Activated CD8-positive, alpha-beta memory T cell treated with anti-CD3 and anti-CD28 coated beads for 36 hours (primary cell): ENCODE measurements at regions not wholly inside any gene's neighbourhood (a gene's known extent, or its start where the extent isn't known, plus 50 kb on each side); places are given as distances from the start of the nearest gene placed in this dataset.

Experiments
- CTCF ChIA-PET: fragments of 350-600 bp; sonication (Branson Sonifier 250); formaldehyde crosslinking; loops from one replicate; lab custom pipeline; 2021; ENCODE audit warnings: antibody characterized with exemption; lab: Charles Lee
- POLR2A ChIA-PET: fragments of 350-600 bp; sonication (Branson Sonifier 250); formaldehyde crosslinking; loops from one replicate; lab custom pipeline; 2021; ENCODE audit warnings: antibody characterized with exemption; lab: Charles Lee

DNA sequence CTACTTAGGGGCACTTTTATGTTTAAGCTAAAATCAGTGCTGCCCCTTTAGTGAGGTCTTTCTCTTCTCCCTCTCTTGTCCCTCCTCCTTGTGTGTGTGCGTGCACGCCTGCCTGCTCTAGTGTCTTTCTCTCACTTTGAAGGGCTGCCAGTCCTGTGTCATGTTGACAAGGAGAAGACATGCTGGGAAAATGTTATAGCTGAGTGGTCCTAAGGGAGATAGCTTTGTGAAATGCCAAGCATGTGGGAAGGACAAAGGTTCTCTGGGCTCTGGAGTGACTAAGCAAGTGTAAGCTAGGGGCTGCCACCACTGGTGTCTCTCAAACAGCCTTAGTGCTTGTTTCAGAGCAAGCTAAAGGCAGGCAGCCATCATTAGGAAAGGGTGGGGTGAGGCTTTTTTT, 108.4 kb downstream of the EMP1 start:
- CTCF ChIA-PET: no interaction called here
- POLR2A ChIA-PET: no interaction called here

DNA sequence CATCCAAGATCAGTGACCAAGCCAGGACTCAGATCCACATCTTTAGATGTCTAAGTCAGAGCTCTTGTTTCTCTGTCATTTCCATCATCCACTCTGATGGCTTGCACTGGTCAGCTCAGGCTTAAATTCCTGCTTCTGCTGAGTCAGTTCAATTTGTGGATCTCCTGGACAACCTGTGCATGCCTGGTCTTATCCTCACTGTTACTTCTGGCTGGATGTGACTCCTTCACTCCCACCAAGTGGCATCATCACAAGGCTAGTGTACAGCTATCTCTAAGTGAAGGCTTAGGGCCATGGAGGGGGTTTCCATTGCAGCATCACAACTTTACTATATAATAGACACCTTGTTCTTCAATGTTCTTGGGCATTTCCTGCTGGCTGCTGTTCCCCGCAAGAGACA, 102.9 kb downstream of the EMP1 start:
- CTCF ChIA-PET: no interaction called here
- POLR2A ChIA-PET: no interaction called here

DNA sequence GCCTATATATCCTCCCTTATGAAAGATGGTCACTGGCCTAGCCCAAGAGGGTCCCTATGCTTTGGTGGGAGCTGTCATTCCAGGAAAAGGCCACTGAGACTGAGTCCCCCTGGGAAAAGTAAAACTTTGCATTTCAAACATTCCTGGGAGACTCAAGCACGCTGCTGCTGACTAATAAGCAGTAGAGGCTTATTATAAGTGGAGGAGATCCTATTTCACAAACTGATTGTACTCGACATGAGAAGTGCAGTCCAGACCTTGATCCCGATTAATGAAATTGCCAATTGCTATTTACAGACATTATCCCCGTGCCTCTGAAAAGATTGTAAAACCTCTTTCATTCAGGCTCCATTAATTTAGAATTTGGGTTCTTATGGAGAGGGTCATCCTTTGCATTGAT, 96.6 kb downstream of the EMP1 start:
- CTCF ChIA-PET: no interaction called here
- POLR2A ChIA-PET: no interaction called here

DNA sequence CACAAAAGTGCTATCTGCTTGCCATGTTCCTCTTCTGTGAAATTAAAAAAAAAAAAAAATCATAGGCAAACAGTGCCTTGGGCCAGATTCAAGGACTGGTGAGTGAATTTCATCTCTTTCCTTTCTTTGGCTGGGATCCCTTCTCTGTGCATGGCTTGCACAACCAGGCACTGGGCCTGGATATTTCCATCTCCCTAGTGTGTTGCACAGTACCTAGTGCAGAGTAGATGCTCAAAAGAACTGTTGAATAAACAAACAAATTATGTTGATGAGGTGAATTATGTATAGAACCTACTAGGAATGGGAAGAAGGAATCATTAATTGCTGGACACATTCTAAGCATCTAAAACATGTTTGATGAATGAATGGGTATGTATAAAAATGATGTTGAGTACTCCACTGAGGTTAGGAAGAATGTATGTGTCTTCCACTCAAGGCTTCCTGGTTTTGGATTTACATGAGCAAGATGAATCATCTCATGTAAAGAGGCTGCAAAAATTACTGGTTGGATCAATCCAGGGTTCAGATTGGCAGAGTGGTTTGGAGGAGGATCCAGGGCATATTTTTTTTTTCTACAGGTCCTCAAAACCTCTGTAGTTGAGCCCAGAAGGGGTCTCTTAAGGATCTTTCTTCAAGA, 93.2 kb downstream of the EMP1 start:
- ChIA-PET CTCF (no interaction called here), POLR2A (no interaction called here)

DNA sequence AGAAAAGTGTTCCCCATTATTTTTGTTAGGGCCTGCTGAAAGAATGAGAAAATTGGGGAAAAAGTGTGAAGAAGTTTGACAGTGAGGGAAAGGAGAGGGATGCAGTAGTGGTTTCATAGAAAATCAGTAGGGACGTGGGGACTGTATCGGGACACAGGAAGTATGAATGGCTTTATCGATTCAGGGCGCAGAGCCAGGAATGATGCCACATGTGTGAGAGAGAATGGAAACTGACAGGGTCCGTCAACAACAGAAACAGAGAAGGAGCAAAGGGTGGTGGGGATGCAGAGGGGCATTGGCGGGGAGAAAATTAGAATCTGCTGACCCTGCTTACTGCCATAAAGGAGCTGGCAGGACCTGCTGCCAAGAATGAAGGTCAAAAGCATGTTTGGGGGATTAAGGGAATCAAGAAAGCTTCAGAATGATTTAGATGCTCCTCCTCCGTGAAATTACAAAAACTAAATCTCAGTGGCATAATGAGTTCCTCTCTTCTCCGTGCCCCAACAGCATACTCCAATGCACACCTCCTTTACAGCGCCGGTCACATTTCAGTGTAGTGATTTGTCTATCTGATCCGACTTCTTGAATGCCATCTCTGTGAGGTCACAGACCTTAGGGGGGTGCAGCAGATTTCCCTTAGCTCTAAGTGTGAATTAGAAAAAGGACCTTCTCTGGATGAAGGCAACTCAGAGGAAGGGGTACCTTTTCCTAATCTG, 92.6 kb downstream of the EMP1 start:
- ChIA-PET CTCF (no interaction called here), POLR2A (no interaction called here)

DNA sequence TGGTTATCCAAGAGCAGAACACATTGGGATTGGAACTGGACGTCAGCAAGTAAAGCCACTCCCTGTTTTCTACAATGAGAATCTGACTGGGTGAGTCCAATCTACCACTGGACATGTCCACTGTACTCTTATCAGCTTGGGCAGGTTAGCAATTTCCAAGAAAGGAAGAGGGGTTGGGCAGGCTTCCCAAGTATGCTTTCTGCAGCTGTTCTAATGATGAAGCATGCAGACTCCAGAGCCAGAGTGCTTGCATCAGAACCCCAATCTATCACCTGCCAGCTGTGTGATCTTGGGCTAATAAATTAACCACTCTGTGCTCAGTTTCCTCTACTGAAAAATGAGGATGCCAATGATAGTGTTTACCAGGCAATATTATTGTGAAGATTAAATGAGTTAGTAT, 92.0 kb downstream of the EMP1 start:
- CTCF ChIA-PET: no interaction called here
- POLR2A ChIA-PET: no interaction called here

DNA sequence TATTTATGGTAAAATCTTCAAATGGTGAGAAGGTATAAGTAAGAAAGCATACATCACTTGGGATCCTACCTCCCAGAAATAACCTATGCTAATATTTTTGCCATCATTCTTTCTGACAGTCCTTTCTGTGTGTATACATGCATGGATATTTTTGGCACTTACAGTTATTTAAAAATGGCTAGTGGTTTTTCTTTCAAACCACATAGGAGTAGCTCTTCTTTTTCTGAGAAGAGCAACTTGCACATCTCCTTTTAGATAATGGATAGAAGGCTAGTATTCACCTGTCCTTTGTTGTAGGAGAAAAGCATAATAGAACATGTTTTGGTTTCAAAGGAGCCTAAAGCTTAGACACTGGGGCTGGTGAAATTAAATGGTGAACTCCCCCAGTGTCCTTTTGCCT, 87.3 kb downstream of the EMP1 start:
- POLR2A ChIA-PET: no interaction called here
- CTCF ChIA-PET: no interaction called here

DNA sequence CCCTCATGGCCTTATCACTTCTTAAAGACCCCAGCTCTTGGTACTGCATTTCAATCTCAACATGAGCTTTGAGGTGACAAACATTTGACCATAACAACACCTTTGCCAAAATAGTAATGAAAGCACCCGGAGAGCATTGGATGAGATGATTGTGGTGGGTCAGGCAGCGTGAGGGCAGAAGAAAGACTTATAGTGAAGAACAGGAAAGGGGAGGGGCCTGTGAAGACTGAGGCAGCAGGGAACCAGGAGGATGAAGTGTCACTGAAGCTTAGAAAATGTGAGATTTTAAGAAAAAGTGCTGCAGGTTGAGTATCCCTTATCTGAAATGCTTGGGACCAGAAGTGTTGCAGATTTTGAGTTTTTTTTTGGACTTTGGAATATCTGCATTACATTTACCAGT, 86.3 kb downstream of the EMP1 start:
- POLR2A ChIA-PET: no interaction called here

DNA sequence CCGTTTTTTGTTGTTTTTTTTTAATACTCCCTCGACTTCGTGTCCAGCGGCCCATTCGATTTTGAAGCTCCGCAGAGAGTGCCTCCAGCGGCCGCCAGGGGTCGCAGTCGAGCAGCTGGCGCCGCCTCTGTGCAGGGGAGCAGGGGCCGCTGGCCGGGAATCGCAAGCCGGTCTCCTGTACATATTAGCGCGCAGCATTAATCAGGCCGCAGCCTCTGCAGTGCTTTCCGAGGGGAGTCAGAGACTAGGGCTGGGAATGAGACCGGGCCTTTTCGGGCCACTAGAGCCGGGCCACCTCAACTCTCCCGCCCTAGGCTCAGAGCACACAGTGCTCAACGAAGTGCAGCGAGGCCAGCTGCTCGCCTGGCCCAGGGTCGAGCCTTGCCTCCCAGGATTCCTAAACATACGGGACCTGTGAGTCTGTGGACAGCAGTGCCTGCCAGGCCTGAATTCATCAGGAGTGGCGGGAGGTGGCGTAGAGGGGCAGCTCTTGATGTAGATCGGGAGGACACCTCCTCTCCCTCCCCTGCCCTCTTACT, 81.8 kb downstream of the EMP1 start:
- ChIA-PET POLR2A (no interaction called here), CTCF (interaction anchor here (1.1 to 1.3 kb wide), 4 partner anchors 12 to 39 kb away, joined by 3 to 8 read pairs (median 6); no protein-coding TSS in a partner anchor)

More for the DNA sequence above, 86.3 kb downstream of the EMP1 start:
- CTCF ChIA-PET: no interaction called here

DNA sequence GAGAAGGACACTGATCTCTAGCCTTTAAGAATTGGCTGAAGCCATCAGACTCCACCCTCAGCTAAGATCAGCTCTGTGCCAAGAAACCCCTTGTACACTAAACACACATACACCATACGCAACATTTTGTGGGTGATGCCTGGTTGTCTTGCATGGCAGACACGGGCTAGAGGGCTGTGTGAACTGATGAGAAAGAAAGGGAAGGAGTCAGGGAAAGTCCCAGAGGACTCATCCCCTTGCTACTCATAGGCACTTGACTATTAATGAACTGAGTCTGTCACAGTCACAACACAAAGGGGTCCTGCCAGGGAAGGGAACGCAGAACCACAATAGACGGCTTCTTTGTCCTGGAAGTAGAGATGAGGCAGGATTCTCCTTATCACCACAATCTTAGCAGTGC, 80.8 kb downstream of the EMP1 start:
- CTCF ChIA-PET: no interaction called here

DNA sequence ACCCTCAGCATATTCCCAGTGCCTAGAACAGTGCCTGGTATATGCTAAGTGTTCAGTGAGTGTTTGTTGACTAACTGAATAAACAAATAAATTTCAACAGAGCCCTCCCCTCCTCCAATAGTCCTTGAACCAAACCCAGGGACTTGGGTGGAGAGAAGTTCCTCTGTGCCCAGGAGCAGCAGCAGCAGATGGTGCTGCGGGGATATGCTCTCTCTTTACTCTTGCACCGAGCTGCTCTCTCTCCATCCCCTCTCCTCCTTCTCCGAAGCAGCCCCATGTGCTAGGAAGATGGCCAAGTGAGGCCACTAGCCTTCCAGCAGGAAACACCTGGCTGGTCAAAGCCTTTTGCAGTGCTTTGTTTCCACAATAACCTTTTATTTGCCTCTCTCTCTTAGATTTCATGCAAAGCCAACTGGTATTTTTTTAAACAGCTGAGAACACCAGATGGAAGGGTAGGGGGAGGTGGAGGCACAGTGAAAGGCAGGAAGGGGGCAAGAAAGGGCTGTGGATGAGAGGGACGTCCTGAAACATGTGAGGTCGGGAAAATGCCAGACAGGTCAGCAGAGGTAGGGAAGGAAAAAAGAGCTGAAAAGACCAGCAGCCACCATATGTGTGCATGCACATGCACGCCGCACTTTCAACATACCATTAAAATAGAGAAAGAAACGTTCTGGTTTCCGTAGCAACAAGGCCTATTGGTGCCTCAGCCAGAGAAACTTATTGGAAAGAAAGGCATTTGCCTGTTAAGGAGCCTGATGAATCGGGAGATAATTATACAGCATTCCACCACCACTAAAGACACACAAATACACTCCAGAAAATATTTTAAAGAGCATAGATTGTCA, 78.9 kb downstream of the EMP1 start:
- CTCF ChIA-PET: no interaction called here
- POLR2A ChIA-PET: no interaction called here

More for the DNA sequence above, 80.8 kb downstream of the EMP1 start:
- POLR2A ChIA-PET: no interaction called here

DNA sequence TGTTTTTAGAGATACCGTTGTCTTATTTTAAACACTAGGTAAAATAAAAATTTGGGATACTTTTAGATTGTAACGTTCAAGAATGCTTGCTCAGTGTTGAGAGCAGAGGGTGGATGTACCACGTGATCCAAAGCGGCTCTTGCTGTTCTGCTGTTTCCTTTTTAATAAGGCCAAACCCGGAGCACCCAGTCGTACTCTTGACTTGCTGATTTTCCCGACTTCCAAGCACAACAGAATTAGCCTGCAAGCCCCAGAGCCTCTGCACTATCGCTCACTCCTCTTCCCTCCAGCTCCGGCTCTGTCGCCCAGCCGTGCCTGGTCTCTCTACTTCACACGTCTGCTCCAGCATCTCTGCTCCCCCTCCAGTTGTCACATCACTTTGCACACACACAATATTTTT, 77.3 kb downstream of the EMP1 start:
- CTCF ChIA-PET: no interaction called here
- POLR2A ChIA-PET: no interaction called here

DNA sequence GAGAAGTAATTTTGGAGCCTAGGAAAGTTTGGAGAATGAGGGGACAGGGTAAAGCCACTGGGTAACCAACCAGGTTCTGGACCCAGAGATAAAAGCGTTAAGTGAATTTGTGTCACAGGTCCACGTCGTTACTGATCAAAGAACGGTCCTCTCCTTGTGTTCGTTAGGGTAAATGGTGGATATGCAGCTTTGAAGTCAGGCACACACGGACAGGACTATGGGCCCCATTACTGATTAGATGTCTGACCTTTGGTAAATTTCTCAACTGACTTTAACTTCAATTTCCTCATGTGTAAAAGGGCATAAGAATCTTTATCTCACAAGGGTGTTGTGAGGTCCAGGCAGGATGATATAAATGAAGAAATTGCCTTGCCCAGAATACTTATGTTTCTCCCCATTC, 76.6 kb downstream of the EMP1 start:
- ChIA-PET POLR2A (no interaction called here), CTCF (no interaction called here)

DNA sequence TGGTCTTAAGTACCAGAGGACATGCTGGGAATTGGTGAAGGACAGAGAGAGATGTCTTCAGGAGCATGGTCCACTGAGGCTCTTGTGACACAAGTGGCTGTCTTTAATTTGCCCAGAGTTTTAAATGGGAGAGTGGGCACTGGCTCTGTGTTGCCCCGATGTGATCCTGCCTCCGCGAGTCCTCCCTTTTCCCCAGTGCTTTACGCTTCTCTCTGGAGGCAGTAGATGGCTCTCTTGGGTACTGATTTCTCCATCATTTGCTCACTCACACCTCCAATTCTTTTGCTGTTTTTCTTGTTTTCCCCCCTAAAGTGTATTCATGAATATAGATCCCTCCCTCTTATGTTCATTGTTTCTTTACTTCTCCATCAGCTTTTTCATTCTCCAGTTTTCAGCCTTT, 74.3 kb downstream of the EMP1 start:
- POLR2A ChIA-PET: no interaction called here
- CTCF ChIA-PET: no interaction called here
